GM21786 (cell line): ENCODE measurements at regions not wholly inside any gene's neighbourhood (a gene's known extent, or its start where the extent isn't known, plus 50 kb on each side); places are given as distances from the start of the nearest gene placed in this dataset.

Source experiments
- ATAC-seq: cut with Tn5 transposase; IDR thresholded peaks from one replicate; pipeline ENCODE4 v1.9.1; 2021; ENCODE audit not compliant: unreplicated experiment

DNA sequence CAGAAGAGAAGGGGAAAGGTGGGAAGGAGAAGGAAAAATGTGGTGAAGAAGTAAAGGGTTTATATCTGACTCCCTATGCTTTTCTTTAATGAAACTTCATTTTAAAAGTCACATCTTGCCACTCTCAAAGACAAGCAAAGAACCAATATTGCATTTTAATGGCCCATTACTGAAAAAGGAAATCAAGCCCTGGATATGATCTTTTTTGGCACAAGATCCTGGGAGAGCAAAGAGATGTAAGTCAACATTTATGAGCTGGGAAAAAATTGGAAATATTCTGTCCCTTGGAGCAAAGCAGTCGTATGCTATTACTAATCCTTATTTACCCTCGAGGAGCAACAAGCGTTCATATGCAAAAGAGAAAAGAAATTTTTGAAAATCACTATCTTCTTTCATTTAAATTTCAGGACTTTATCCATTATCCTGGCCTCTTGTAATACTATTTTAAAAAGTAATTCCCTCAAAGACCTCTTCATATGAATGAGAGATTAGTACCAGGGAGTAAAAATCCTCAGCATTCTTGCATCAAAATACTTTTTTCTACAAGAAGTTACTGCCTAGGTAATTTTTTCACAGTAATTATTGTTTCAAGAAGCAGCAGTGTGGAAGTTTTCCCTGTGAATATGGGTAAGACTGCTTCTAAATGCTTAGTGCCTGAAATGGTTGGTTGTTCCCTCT, 435.3 kb upstream of the PDZRN3 start:
- no peak for ATAC-seq

DNA sequence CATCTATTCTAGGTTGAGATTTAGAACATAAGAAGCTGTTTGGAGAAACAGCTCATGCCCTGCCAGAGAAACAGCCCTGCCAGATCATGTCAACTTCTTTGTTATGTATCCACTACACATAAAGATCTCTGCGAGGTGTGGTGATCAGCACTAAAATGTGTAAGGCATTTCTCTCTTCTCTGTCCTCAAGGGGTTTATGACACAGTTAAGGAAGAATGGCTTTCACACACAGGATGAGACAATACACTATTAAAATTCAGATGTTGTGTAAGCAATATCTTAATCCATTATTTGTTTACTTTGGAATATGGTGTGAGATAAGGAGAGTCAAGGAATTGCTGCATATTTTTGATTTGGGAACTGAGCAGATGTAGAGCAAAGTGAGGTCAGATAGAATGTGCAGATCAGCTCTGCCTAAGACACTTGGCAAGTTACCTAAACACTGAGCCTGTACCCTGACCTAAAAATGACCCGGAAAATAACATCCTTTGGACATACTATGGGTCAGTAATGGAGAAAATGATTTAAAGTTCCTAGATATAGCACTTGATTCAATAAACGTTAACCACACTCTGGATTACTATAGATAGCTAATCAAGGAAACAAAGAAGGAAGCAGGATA, 434.7 kb upstream of the PDZRN3 start:
- ATAC-seq, result no peak

DNA sequence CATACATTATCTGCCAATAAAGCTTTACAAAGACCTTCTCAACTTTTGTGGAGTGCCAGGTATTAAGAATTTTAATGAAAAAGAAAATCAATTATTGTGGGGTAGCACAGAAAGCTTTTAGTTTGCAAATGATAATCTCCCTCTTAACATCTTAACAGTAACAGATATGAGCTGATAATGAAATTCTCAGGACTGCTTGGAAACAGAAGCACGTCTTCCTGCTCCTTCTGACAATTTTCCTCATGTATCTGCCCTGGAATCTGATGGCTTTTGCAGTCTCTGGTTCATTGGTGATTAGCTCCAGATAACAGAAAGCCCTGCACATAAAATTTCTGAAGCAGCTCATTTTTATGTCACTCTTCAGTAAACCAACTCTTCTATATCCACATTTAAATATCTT, 432.4 kb upstream of the PDZRN3 start:
- no peak for ATAC-seq

DNA sequence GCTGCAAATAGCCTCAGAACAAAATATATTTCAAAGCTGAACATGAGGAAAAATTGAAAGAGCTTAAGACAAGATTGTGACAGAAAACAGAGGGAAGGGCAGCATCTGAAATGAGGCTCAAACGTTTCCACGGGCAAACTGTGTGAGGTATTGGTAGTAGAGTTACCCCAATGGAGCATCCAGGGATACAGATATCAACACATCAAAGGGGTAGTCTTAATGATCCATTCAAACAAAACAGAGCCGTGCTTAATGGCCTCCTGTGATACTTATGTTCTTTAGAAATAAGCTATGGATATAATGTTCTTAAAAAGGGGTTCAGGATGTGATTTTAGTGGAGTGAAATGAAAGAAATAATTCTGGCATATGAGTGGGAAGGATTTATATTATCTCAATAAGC, 430.3 kb upstream of the PDZRN3 start:
- no peak for ATAC-seq

DNA sequence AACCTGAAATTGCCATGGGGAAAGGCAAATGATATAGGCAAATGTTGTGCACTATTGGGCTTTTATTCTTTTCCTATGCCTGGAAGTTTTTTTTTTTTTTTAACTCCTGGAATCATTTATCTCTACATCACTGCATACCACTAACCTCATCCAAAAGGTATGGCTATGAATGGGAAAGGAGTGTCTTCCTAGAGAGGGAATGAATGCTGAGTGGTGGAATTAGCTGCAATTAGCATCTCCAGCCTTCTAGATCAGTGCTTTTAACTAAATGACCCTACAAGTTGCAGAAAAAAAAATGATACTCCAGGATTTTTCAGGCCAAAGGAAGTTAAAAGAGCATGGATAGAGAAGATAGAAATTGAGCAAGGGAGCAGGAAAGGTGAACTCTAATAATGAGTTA, 429.8 kb upstream of the PDZRN3 start:
- ATAC-seq, result no peak

DNA sequence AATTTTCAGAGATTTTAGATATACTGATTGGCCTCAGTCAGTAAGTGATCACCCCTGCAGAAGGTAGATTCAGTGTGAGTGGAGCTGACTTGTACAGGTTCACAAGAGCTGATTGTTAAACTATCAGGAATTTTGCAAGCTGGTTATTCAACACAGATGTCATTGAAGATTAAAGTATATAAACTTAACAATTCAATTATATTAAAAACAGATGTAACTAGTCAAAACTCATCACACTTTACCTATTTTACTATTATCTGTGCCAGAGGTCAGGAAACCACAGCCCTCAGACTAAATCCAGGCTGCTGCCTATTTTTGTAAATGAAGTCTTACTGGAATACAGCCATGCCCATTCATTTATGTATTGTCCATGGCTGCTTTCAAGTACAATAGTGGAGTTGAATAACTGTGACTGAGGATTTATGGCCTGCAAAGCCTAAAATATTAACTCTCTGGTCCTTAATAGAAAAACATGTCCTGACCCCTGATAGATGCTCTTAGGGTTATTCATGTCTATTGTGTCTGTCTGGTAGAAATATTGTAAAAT, 429.3 kb upstream of the PDZRN3 start:
- no peak for ATAC-seq

DNA sequence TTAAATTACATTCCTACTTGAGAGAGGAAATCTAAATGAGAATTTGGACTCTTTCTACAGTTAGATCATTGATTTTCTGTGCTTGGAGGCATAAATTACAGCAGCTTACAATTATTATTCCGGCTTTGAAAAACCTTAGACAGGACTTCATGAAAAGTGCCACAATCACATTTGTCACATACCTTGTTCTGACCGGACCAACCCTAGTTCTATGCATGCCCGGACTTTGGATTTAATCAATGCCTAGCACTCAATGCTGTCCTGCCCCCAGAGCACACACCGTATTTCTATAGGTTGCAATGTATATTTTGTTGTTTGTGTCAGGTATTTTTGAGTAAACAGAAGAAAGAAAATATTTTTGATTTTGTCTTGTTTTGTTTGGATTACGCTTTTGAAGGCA, 424.7 kb upstream of the PDZRN3 start:
- no peak for ATAC-seq

DNA sequence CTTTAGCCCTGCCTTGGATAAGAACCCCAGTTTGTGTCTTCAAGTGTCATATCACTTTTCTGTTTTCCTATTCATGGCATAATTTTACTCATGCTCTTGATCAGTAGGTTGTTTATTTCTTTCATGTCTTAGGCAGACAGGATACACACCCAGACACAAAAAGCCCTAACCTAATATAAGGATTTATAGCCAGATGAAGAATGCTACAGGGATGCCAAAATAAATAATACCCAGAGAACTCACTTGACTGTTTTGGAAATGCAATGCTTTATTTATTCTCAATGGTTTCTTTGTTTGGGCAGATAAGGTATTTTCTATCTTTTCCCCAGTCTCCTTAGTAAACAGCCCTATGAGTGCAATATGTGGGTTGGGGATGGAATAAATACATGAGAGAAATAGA, 424.0 kb upstream of the PDZRN3 start:
- no peak for ATAC-seq

DNA sequence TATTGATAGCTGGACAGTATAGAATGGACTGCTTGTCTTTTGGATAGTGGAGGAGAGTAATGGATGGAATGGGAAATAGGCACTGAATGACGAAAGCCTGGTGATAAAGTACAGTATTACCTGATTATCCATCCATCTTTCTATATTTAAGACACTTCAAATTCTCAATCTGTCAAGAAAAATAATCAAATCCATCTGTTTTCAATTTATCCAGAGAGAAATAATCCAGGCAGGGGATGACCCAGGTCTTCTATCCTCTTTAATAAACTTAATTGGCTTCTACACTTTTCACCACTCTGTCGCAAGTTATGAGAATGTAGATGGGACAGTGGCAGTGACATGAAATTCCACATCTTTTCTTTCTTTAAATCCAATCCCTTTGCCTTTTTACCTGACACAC, 420.3 kb upstream of the PDZRN3 start:
- no peak for ATAC-seq

DNA sequence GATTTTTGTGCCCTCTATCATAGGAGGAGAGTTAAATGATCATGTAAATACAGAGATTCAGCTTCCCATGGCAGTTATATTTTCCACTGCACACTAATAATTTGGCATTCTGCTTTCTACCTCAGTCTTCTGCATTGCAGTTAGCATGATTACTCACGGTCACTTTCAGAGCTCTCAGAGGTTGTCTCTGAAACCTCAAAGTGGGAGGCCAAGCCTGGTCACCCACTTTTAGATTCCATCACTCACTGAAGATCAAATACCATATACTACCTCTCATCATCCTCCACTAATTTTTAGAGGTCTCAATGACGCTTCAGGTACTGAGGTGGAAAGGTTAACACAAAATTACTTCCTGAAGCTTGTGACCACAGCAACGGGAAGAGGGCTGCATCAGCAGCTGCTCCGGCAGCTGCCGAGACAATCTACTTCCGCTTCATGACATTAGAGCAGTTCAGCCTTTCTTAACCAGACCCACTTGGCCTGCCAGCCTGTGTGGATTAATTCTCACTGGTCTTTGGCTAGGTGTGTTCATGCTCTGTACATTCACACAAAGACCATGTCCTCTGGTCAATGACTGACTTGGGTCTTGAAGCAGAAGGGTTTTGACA, 416.4 kb upstream of the PDZRN3 start:
- ATAC-seq, result no peak

DNA sequence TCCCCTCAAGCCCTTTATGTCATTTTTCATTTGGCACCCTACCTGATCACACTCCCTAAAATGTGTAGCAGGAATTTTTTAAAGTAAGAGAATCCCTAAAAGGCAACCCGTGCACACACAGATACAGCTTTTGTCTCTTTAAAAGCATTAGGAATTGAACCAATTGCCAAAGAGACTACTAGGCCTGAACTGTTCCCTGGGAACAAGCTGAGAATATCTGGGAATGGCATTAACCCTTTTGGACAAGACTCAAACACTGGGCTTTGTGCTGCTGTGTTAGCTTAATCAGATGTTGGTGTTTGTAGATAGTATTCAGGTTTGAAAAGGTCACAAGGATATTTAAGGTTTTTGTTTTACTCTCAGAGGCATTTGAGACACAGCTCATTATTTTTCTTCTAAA, 414.4 kb upstream of the PDZRN3 start:
- no peak for ATAC-seq

DNA sequence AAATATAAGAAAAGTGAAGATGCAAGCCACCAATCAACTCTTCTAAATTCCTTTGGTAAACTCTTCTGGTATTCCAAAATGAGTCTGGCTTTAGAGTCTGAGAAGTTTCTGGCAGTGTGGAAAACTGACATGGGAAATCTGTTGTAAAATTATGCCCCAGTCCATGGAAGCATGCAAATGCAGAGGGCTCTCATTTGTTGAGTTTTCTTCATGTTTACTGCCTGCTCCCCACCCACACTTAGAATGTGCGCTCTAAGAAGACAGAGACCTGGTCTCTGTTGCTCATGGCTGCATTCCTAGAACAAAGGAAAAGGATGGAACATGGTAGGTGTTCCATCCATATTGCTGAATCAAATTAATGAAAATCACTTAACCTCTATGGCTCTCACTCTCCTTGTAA, 411.8 kb upstream of the PDZRN3 start:
- no peak for ATAC-seq

DNA sequence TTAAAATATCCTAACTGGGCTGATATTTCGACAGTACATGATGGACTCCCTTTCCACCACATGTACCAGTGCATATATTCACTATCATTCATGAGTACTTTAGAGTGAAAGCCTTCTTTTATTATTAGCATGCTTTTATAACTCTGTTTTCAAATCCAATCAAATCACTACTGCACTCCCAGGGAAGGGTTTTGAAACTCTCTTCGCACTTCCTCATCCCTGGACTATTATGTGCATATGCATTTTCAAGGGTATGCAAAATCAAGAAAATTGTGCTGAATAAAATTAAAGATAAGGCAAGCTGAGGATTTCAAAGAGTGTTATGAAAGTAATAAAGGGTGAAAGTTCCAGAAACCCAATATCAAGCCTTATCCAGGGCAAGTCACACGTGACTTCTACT, 411.4 kb upstream of the PDZRN3 start:
- ATAC-seq, result no peak

DNA sequence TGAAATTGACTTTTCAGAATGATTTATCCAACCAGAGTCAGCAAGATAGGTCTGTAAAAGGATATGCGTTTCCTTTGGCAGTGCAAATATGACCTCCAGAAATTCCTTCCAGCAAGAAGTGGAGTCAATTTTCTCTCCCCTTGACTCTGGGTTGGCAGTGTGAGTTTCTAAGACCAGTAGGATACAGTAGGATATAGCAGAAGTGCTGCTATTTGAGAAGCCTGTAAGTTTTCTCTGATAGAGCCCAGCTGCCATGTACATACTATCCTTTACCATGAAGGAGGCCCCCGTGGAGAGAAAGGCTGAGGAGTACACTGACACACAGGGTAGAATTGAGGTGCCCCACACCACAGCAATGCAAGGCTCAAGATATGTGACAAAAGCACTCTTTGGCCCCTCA, 409.1 kb upstream of the PDZRN3 start:
- no peak for ATAC-seq

DNA sequence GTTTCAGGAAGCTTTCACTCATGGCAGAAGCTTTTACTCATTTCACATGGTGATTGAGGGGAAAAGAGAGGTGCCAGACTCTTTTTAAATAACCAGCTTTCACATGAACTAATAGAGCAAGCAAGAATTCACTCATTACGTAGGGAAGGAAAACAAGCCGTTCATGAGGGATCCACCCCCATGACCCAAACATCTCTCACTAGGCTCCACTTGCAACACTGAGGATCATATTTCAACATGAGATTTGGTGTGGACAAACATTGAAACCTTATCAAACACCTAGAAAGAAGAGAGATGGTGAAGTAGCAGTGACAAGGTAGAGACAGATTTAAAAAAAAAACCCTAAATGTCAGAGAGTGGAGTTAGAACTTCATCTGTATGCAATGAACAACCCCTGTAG, 408.6 kb upstream of the PDZRN3 start:
- no peak for ATAC-seq

DNA sequence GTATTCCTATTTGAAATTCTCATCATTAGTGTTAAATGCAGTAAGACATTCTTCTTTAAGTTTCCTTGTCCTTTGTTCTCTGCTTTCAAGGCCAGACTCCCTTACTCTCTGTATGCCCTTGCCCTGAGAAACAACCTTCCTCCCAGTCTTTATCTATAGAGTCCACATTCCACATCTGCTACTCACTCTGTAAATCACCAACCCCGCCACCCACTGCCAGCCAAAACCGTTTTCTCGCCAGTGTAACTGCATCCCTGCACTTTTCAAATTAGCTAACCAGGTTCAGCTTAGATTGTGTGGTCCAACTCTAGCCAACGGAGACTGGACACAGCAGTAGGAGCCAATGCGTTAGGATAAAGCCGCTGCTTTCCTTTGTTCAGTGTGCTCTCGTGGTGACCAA, 402.4 kb upstream of the PDZRN3 start:
- no peak for ATAC-seq

DNA sequence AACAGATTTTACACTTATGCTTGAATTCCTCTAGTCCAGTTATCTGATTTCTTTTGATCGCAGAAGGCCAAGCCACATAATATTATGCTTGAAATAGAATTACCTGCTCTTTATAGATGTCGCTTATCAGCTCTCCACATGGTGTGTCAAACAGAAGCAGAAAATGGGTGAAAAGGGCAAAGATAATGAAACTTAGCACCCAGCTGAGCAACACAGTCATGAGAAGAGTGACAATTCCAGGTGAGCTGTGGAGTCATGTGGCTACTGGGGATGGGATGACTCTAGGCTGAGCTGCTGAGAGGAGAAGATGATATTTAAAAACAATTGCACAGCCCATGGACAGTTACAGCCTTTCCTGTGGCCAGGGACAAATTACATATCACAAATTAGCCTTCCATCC, 398.7 kb upstream of the PDZRN3 start:
- no peak for ATAC-seq

DNA sequence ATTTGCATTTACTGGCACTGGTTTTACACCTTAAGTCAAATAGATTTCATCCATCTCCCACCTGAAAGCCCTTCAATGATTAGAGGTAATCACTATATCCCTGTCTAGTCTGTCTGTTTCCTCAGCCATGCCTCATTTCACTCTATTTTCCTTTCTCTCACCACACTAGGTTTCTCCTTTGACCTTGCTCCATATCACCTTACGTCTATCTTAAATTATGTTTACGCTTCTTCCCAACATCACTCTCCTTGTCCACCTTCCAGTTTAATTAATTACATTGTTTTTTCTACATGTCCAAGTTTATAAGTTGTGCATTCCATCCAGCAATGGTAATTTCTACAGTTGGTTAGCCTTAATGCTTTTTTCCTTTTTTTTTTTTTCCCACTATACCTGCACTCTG, 396.7 kb upstream of the PDZRN3 start:
- no peak for ATAC-seq

DNA sequence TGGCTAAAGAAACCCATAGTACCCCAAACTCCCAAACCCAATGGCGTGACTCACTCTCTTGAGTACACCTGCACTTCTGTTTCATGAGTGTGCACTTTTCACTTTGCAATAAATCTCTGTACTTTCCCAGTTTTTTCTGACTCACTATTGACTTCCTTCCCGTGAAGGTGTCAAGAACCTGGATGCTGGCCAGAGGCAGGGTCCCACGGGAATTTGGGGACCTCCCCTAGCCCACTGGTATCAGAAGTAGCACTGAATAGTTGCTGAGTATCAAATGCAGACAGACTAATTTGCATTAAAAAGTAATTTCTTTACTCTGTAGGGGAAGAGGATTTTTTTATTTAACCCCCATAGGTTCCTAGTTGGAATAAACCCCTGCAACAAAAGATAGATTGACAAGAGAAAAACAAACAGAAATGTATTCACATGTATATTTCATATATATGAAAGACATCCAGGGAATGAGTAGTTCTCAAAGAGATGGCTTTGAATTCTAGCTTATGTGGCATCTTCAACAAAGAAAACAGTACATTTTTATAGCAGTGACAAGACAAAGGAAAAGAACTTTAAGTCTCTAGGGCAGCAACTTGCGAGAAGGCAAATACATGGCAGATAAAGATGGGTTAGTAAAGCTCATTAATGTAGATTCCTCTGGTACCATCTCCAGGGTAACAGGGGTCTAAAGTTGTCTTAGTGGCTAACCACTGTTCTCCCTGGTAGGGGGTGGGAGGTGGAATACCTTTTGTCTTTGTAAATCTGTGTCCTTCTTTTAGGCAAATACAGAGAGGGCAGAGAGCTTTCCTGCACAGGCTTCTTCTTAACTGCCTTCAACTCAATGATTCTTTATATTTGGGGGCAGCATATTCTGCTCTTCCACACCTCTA, 385.5 kb upstream of the PDZRN3 start:
- ATAC-seq, result no peak

DNA sequence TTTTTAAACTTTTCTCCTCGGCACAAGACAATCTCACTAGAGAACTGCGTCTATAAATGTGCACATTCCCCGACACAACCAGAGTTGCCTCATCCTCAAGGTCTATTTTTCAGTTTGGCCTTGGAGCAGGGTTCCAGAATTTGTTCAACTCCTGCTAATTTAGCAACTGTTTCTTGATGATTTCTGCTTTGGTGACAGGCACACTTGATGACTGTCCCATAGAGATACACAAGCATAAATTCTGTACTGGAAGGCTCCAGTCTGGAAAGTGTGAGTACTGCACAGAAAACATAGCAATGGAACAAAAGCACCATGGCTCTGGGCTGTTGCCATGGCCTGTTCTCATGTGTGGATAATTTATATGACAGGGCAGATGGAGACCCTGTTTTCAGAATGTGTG, 379.6 kb upstream of the PDZRN3 start:
- no peak for ATAC-seq

DNA sequence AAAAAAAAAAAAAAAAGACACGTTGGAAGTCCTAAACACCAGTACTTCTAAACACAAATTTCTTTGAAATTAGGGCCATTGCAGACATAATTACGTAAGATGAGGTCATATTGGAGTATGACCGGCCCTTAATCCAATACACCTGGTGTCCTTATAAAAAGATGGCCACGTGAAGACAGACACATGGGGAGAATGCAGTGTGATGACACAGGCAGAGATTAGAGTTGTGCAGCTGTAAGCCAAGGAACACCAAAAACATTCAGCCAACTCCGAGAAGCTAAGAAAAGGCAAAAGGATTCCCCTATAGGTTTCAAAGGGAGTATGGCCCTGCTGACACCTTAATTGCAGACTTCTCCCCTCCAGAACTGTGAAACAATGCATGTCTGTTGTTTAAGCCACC, 379.0 kb upstream of the PDZRN3 start:
- ATAC-seq, result no peak

DNA sequence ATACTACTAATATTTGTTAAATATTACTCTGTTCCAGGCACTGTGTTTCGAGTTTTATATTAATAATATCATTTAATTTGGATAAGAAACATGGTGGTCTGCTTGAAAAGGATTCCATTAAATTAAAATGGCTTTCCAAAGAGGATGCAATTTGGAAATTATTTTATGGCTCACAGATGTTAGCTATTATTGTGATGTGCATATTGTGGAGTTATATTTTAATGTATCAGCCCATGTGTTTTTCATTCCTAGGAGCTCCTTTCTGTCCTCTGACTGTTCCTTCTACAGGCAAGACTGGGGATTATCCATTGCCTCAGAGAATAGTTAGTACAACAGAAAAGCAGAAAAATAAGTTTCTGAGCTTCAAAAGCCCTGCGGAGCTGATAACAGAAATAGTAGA, 376.7 kb upstream of the PDZRN3 start:
- ATAC-seq, result no peak
